ENCODE measurements at regions not wholly inside any gene's neighbourhood (a gene's known extent, or its start where the extent isn't known, plus 50 kb on each side); places are given as distances from the start of the nearest gene placed in this dataset.

- Mint-ChIP-seq H3K4me3 (no peak overlapping the region), H3K27ac (no peak overlapping the region), H3K36me3 (no peaks in the 10 kb centered on the region), H3K27me3 (no peaks in the 10 kb centered on the region), H3K9me3 (no peaks in the 10 kb centered on the region), H3K4me1 (no peaks in the 10 kb centered on the region)
These were observed 206.7 kb downstream of the SNX19 start for GRCh38 chr11:130709531-130709930.

GRCh38 chr11:130710021-130710420, 206.3 kb downstream of the SNX19 start:
- Mint-ChIP-seq H3K9me3 (no peaks in the 10 kb centered on the region), H3K27ac (no peak overlapping the region), H3K27me3 (no peaks in the 10 kb centered on the region), H3K36me3 (no peaks in the 10 kb centered on the region), H3K4me1 (no peaks in the 10 kb centered on the region), H3K4me3 (no peak overlapping the region)

GRCh38 chr11:130710497-130711012, 205.7 kb downstream of the SNX19 start:
- H3K9me3 Mint-ChIP-seq: no peaks in the 10 kb centered on the region
- peaks cover 1% of the 10 kb centered on the region for H3K27me3 Mint-ChIP-seq
- H3K4me3 Mint-ChIP-seq: no peak overlapping the region
- H3K4me1 Mint-ChIP-seq: no peaks in the 10 kb centered on the region
- no peak overlapping the region for H3K27ac Mint-ChIP-seq
- H3K36me3 Mint-ChIP-seq: no peaks in the 10 kb centered on the region

- Mint-ChIP-seq H3K9me3 (no peaks in the 10 kb centered on the region), H3K4me3 (no peak overlapping the region), H3K36me3 (no peaks in the 10 kb centered on the region), H3K27ac (no peak overlapping the region), H3K27me3 (peaks cover 1% of the 10 kb centered on the region), H3K4me1 (no peaks in the 10 kb centered on the region)
These were observed 205.1 kb downstream of the SNX19 start for GRCh38 chr11:130711193-130711592.

- H3K9me3 Mint-ChIP-seq: no peaks in the 10 kb centered on the region
- H3K27me3 Mint-ChIP-seq: peaks cover 3% of the 10 kb centered on the region
- no peaks in the 10 kb centered on the region for H3K4me1 Mint-ChIP-seq
- no peak overlapping the region for H3K27ac Mint-ChIP-seq
- no peaks in the 10 kb centered on the region for H3K36me3 Mint-ChIP-seq
- no peak overlapping the region for H3K4me3 Mint-ChIP-seq
These were observed 203.8 kb downstream of the SNX19 start for GRCh38 chr11:130712480-130712879.

- Mint-ChIP-seq H3K36me3 (no peaks in the 10 kb centered on the region), H3K4me1 (no peaks in the 10 kb centered on the region), H3K9me3 (no peaks in the 10 kb centered on the region), H3K27ac (no peak overlapping the region), H3K4me3 (no peak overlapping the region), H3K27me3 (peaks cover 3% of the 10 kb centered on the region)
These were observed 201.0 kb downstream of the SNX19 start for GRCh38 chr11:130715085-130715876.

GRCh38 chr11:130715877-130716220, 200.4 kb downstream of the SNX19 start:
- Mint-ChIP-seq H3K36me3 (no peaks in the 10 kb centered on the region), H3K9me3 (no peaks in the 10 kb centered on the region), H3K27me3 (peaks cover 3% of the 10 kb centered on the region), H3K4me1 (no peaks in the 10 kb centered on the region), H3K4me3 (no peak overlapping the region), H3K27ac (no peak overlapping the region)

GRCh38 chr11:130718120-130718519, 198.2 kb downstream of the SNX19 start:
- Mint-ChIP-seq H3K4me1 (no peaks in the 10 kb centered on the region), H3K9me3 (no peaks in the 10 kb centered on the region)

GRCh38 chr11:130719220-130719915, 196.9 kb downstream of the SNX19 start:
- Mint-ChIP-seq H3K4me1 (no peaks in the 10 kb centered on the region), H3K9me3 (no peaks in the 10 kb centered on the region), H3K27ac (no peak overlapping the region), H3K27me3 (peaks cover 3% of the 10 kb centered on the region), H3K4me3 (no peak overlapping the region), H3K36me3 (no peaks in the 10 kb centered on the region)

More at GRCh38 chr11:130718120-130718519, 198.2 kb downstream of the SNX19 start:
- no peak overlapping the region for H3K4me3 Mint-ChIP-seq
- H3K36me3 Mint-ChIP-seq: no peaks in the 10 kb centered on the region
- peaks cover 3% of the 10 kb centered on the region for H3K27me3 Mint-ChIP-seq
- H3K27ac Mint-ChIP-seq: no peak overlapping the region

GRCh38 chr11:130720232-130721022, 195.9 kb downstream of the SNX19 start:
- H3K4me1 Mint-ChIP-seq: no peaks in the 10 kb centered on the region
- no peak overlapping the region for H3K27ac Mint-ChIP-seq
- no peaks in the 10 kb centered on the region for H3K36me3 Mint-ChIP-seq
- H3K27me3 Mint-ChIP-seq: peaks cover 2% of the 10 kb centered on the region
- no peak overlapping the region for H3K4me3 Mint-ChIP-seq
- no peaks in the 10 kb centered on the region for H3K9me3 Mint-ChIP-seq

- peaks cover 2% of the 10 kb centered on the region for H3K27me3 Mint-ChIP-seq
- no peak overlapping the region for H3K4me3 Mint-ChIP-seq
- no peaks in the 10 kb centered on the region for H3K9me3 Mint-ChIP-seq
- no peak overlapping the region for H3K27ac Mint-ChIP-seq
- no peaks in the 10 kb centered on the region for H3K4me1 Mint-ChIP-seq
- H3K36me3 Mint-ChIP-seq: no peaks in the 10 kb centered on the region
These were observed 195.1 kb downstream of the SNX19 start for GRCh38 chr11:130721023-130721681.

- Mint-ChIP-seq H3K9me3 (no peaks in the 10 kb centered on the region), H3K27me3 (no peaks in the 10 kb centered on the region), H3K27ac (no peak overlapping the region), H3K4me3 (no peak overlapping the region), H3K4me1 (no peaks in the 10 kb centered on the region), H3K36me3 (no peaks in the 10 kb centered on the region)
These were observed 194.5 kb downstream of the SNX19 start for GRCh38 chr11:130721736-130722135.

- no peak overlapping the region for H3K4me3 Mint-ChIP-seq
- no peaks in the 10 kb centered on the region for H3K27me3 Mint-ChIP-seq
- no peaks in the 10 kb centered on the region for H3K36me3 Mint-ChIP-seq
- H3K27ac Mint-ChIP-seq: no peak overlapping the region
- H3K9me3 Mint-ChIP-seq: no peaks in the 10 kb centered on the region
- H3K4me1 Mint-ChIP-seq: no peaks in the 10 kb centered on the region
These were observed 193.9 kb downstream of the SNX19 start for GRCh38 chr11:130722401-130722800.

GRCh38 chr11:130725421-130726233, 190.7 kb downstream of the SNX19 start:
- Mint-ChIP-seq H3K4me1 (no peaks in the 10 kb centered on the region), H3K9me3 (peaks cover 10% of the 10 kb centered on the region), H3K4me3 (no peak overlapping the region), H3K27ac (no peak overlapping the region), H3K36me3 (peaks cover 1% of the 10 kb centered on the region), H3K27me3 (peaks cover 2% of the 10 kb centered on the region)
